HFF-Myc (cell line): ENCODE measurements at regions not wholly inside any gene's neighbourhood (a gene's known extent, or its start where the extent isn't known, plus 50 kb on each side); places are given as distances from the start of the nearest gene placed in this dataset.

Experiments used
- DNase-seq: peaks from one replicate; pipeline ENCODE4 v3.0.0-alpha.2; 2011; ENCODE audit warnings: low read depth; ENCODE audit errors: extremely low read depth
- H3K4me3 ChIP-seq: replicated peaks from 2 replicates; pipeline ENCODE4 v1.5.1; 2011; ENCODE audit warnings: low read depth, mild to moderate bottlenecking, control low read depth, low read length
- CTCF ChIP-seq: IDR thresholded peaks from 2 replicates; pipeline ENCODE4 v1.5.1; 2012; ENCODE audit warnings: mild to moderate bottlenecking, low read depth, low read length, control low read depth; ENCODE audit errors: missing control alignments

GRCh38 chr11:122168218-122168617, 52.2 kb upstream of the BLID start:
- TF ChIP-seq CTCF = no peak
- DNase-seq = no peak
- no peak overlapping the region for H3K4me3 ChIP-seq

- no peak for TF ChIP-seq CTCF
- no peak for DNase-seq
- H3K4me3 ChIP-seq = no peak overlapping the region
Observed at GRCh38 chr11:122167100-122167499, 51.1 kb upstream of the BLID start.

- no peak overlapping the region for H3K4me3 ChIP-seq
- no peak for TF ChIP-seq CTCF
- no peak for DNase-seq
Observed at GRCh38 chr11:122165607-122166371, 49.8 kb upstream of the BLID start.
